ENCODE measurements at regions not wholly inside any gene's neighbourhood (a gene's known extent, or its start where the extent isn't known, plus 50 kb on each side); places are given as distances from the start of the nearest gene placed in this dataset.

DNA sequence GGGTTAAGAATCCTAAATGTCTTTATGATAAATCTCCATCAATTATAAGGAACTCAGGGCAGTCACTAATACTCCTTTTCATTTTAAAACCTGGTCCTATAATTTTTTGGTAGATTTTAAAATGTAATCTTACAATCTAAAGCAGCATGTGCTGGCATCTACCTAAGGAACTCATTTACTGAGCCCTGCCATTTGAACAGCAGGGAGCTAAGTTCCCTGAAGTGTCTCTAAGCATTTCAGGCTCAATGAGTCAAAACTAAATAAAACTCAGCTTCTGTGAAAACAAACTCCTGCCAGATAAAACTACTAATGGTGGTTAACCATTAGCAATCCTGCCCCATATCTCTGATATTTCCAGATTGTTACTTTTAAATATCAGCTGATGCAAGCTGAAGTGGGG is 1371.8 kb upstream of the PRMT6 start:
- H3K4me1 ChIP-seq (ENCODE audit: control insufficient read depth, insufficient read depth, low read length) = no peaks in the 10 kb centered on the region
- H3K36me3 ChIP-seq (ENCODE audit: control insufficient read depth, insufficient read depth, low read length) = no peaks in the 10 kb centered on the region
- H3K27me3 ChIP-seq (ENCODE audit: control insufficient read depth, insufficient read depth, low read length) = no peaks in the 10 kb centered on the region
- no peaks in the 10 kb centered on the region for H3K9me3 ChIP-seq (ENCODE audit: control insufficient read depth, insufficient read depth, low read length)
- H3K9ac ChIP-seq (ENCODE audit: low read depth, low read length) = no peak overlapping the region
- H3K4me3 ChIP-seq (ENCODE audit: low read depth, low read length) = no peak overlapping the region

DNA sequence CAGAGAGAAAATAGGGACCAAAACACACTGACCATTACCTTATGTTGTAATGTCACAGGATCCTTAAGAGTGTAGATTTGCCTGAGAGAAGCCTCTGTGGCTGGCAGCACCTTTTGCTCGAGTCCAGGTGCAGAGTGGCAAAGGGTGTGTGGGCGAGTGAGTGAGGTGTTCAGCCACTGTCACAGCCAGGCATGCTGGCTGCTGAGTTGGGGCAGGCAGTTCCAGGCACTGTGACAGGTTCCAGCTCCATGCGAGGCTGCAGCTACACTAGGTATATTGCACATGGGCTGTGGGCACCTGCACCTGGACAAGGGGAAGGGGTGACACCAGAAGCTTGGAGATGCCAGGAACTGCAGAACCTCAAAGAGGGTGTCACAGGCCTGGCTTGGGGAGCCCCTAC is 1370.4 kb upstream of the PRMT6 start:
- Histone ChIP-seq H3K9me3 (ENCODE audit: control insufficient read depth, insufficient read depth, low read length) (no peaks in the 10 kb centered on the region), H3K4me1 (ENCODE audit: control insufficient read depth, insufficient read depth, low read length) (no peaks in the 10 kb centered on the region), H3K4me3 (ENCODE audit: low read depth, low read length) (no peak overlapping the region), H3K9ac (ENCODE audit: low read depth, low read length) (no peak overlapping the region), H3K36me3 (ENCODE audit: control insufficient read depth, insufficient read depth, low read length) (no peaks in the 10 kb centered on the region), H3K27me3 (ENCODE audit: control insufficient read depth, insufficient read depth, low read length) (no peaks in the 10 kb centered on the region)

DNA sequence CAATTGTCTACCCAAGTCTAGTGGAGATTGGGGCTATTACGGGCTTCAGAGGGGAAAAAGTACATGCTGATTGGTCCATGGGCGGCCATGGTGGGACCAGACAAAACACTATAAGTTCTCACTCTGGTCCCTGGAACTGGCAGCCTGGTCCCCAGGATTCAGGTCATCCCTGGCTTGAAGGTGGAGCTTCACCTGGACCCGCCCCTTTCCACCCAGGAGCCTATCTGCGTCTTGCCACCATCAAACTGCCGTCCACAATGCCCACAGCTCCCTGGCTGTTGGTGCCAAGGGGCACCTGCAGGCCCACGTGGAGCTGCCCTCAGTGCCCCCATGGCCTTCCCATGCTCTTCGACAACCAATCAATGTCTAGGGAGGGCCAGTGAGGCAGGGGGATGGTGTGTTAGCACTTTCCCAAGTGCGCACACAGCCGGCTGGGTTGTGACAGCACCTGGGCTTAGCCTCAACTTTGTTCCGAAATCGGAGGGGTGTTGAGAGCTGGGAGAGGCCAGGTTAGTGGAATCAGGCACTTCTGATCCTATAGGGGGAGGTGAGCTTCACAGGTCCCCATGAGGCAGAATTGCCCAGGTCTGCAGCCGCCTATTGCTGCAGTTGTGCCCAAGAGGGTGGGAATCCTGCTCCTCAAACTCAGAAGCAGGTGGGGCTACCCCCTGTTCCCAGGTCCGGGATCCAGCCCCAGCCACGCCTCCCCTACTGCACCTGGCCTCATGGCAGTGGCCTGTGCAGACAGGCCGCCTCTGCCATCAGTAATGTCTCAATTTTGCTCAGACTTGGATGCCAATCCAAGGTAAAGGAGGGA is 1369.4 kb upstream of the PRMT6 start:
- H3K4me1 ChIP-seq (ENCODE audit: control insufficient read depth, insufficient read depth, low read length) = no peaks in the 10 kb centered on the region
- no peaks in the 10 kb centered on the region for H3K27me3 ChIP-seq (ENCODE audit: control insufficient read depth, insufficient read depth, low read length)
- no peak overlapping the region for H3K4me3 ChIP-seq (ENCODE audit: low read depth, low read length)
- H3K9ac ChIP-seq (ENCODE audit: low read depth, low read length) = no peak overlapping the region
- H3K9me3 ChIP-seq (ENCODE audit: control insufficient read depth, insufficient read depth, low read length) = no peaks in the 10 kb centered on the region
- H3K36me3 ChIP-seq (ENCODE audit: control insufficient read depth, insufficient read depth, low read length) = no peaks in the 10 kb centered on the region

DNA sequence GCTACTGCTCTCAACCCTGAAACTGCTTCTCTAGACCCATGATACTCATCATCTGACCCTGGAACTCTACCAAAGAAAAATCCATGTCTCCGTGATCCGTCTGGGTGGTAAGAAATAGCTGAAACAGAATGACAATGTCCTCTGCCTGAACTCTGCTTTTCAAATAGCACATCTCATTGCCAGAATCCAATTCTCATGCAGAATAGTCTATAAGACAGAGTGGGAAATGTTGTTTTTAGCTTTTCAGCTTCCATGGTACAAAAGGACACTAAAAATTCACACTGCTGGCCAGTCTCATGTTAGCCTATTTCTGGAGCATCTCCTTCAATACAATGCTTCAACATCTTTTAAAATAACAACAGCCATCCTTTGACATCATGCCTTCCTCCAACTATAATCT is 1355.8 kb upstream of the PRMT6 start:
- no peak overlapping the region for H3K4me3 ChIP-seq (ENCODE audit: low read depth, low read length)
- no peaks in the 10 kb centered on the region for H3K27me3 ChIP-seq (ENCODE audit: control insufficient read depth, insufficient read depth, low read length)
- no peak overlapping the region for H3K9ac ChIP-seq (ENCODE audit: low read depth, low read length)
- H3K4me1 ChIP-seq (ENCODE audit: control insufficient read depth, insufficient read depth, low read length) = no peaks in the 10 kb centered on the region
- H3K9me3 ChIP-seq (ENCODE audit: control insufficient read depth, insufficient read depth, low read length) = no peaks in the 10 kb centered on the region
- H3K36me3 ChIP-seq (ENCODE audit: control insufficient read depth, insufficient read depth, low read length) = no peaks in the 10 kb centered on the region

GRCh38 chr1:105724286-105724685 is 1332.2 kb upstream of the PRMT6 start:
- Histone ChIP-seq H3K4me1 (ENCODE audit: control insufficient read depth, insufficient read depth, low read length) (no peaks in the 10 kb centered on the region), H3K27me3 (ENCODE audit: control insufficient read depth, insufficient read depth, low read length) (no peaks in the 10 kb centered on the region), H3K36me3 (ENCODE audit: control insufficient read depth, insufficient read depth, low read length) (no peaks in the 10 kb centered on the region), H3K4me3 (ENCODE audit: low read depth, low read length) (no peak overlapping the region), H3K9ac (ENCODE audit: low read depth, low read length) (no peak overlapping the region), H3K9me3 (ENCODE audit: control insufficient read depth, insufficient read depth, low read length) (no peaks in the 10 kb centered on the region)

DNA sequence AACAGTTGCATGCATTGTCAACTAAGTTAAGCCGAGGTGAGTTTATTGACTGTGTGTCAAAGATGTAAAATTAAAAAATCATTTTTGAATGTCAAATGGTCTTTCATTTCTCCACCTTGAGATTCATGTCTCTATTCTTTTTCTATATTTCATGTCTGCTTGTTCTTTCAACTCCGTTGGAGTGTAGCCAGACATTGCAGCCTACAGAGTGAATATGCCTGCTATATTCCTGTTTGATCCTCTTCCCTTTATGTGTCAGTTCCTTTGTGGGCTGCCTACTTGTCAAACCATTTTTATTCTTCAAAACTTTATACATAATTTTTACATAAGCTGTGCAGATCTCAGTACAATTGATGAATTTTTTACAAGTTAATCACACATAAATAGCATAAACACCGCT is 1325.8 kb upstream of the PRMT6 start:
- H3K9me3 ChIP-seq (ENCODE audit: control insufficient read depth, insufficient read depth, low read length) = no peaks in the 10 kb centered on the region
- H3K4me3 ChIP-seq (ENCODE audit: low read depth, low read length) = no peak overlapping the region
- H3K27me3 ChIP-seq (ENCODE audit: control insufficient read depth, insufficient read depth, low read length) = no peaks in the 10 kb centered on the region
- no peaks in the 10 kb centered on the region for H3K4me1 ChIP-seq (ENCODE audit: control insufficient read depth, insufficient read depth, low read length)
- H3K36me3 ChIP-seq (ENCODE audit: control insufficient read depth, insufficient read depth, low read length) = no peaks in the 10 kb centered on the region
- H3K9ac ChIP-seq (ENCODE audit: low read depth, low read length) = no peak overlapping the region

GRCh38 chr1:105736349-105736748 is 1320.1 kb upstream of the PRMT6 start:
- Histone ChIP-seq H3K36me3 (ENCODE audit: control insufficient read depth, insufficient read depth, low read length) (no peaks in the 10 kb centered on the region), H3K4me1 (ENCODE audit: control insufficient read depth, insufficient read depth, low read length) (no peaks in the 10 kb centered on the region), H3K9me3 (ENCODE audit: control insufficient read depth, insufficient read depth, low read length) (no peaks in the 10 kb centered on the region), H3K9ac (ENCODE audit: low read depth, low read length) (no peak overlapping the region), H3K27me3 (ENCODE audit: control insufficient read depth, insufficient read depth, low read length) (no peaks in the 10 kb centered on the region), H3K4me3 (ENCODE audit: low read depth, low read length) (no peak overlapping the region)

DNA sequence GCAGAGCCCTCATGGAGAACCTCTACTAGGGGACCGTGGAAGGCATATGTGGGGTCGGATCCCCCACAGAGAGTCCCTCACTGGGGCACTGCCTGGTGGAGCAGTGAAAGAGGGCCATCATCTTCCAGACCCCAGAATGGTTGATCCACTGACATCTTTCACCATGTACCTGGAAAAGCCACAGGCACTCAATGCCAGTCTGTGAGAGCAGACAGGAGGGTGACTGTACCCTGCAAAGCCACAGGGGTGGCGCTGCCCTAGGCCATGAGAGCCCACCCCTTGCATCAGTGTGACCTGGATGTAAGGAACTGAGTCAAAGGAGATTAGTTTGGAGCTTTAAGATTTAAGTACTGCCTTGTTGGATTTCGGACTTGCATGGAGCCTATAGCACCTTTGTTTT is 1276.7 kb upstream of the PRMT6 start:
- Histone ChIP-seq H3K9me3 (ENCODE audit: control insufficient read depth, insufficient read depth, low read length) (no peaks in the 10 kb centered on the region), H3K4me3 (ENCODE audit: low read depth, low read length) (no peak overlapping the region), H3K27me3 (ENCODE audit: control insufficient read depth, insufficient read depth, low read length) (no peaks in the 10 kb centered on the region), H3K36me3 (ENCODE audit: control insufficient read depth, insufficient read depth, low read length) (no peaks in the 10 kb centered on the region), H3K4me1 (ENCODE audit: control insufficient read depth, insufficient read depth, low read length) (no peaks in the 10 kb centered on the region), H3K9ac (ENCODE audit: low read depth, low read length) (no peak overlapping the region)

GRCh38 chr1:105785021-105785420 is 1271.5 kb upstream of the PRMT6 start:
- Histone ChIP-seq H3K9me3 (ENCODE audit: control insufficient read depth, insufficient read depth, low read length) (no peaks in the 10 kb centered on the region), H3K4me3 (ENCODE audit: low read depth, low read length) (no peak overlapping the region), H3K36me3 (ENCODE audit: control insufficient read depth, insufficient read depth, low read length) (no peaks in the 10 kb centered on the region), H3K27me3 (ENCODE audit: control insufficient read depth, insufficient read depth, low read length) (no peaks in the 10 kb centered on the region), H3K4me1 (ENCODE audit: control insufficient read depth, insufficient read depth, low read length) (no peaks in the 10 kb centered on the region), H3K9ac (ENCODE audit: low read depth, low read length) (no peak overlapping the region)

DNA sequence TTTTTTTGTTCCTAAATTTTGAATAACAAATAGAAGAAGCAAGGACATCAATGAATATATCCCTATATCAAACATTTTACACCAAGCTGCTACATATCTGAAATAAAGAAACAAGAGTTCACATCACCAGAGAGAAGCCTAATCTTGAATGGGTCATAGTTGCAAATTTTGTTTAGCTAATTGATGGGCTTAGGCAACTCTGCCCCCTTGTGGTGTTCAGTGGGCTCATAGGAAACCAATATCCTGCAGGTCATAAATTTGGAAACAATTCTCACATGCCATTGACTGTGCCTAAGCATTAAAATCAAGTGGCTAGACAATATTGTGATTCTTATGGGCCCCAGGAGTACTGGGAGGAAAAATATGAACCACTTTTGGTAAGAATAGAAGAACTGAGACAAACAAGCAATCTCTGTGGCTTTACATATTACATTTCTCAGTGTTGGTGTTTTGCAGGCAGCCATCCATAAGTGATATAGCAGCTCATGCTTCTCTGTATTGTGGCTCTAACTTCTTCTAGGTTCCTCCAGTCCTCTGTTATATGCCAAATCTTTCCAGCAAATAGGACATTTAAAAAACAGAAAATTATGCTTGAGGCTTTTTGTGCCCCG is 1262.8 kb upstream of the PRMT6 start:
- H3K36me3 ChIP-seq (ENCODE audit: control insufficient read depth, insufficient read depth, low read length) = no peaks in the 10 kb centered on the region

DNA sequence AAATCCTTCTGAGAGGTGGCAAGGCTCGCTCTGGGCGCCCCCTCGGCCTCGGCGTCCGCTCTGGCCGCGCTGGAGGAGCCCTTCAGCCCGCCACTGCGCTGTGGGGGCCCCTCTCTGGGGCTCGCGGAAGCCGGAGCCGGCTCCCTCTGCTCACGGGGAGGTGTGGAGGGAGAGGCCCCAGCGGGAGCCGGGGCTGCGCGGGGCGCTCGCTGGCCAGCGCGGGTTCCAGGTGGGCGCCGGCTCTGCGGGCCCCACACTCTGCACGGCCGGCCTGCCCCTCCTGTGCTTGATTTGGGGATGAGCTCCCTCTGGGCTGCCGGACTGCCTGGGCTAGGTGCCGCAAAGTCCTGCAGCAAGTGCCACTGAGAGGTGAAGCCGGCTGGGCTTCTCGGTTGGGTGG is 1260.7 kb upstream of the PRMT6 start:
- Histone ChIP-seq H3K9me3 (ENCODE audit: control insufficient read depth, insufficient read depth, low read length) (no peaks in the 10 kb centered on the region), H3K27me3 (ENCODE audit: control insufficient read depth, insufficient read depth, low read length) (no peaks in the 10 kb centered on the region), H3K4me1 (ENCODE audit: control insufficient read depth, insufficient read depth, low read length) (no peaks in the 10 kb centered on the region), H3K36me3 (ENCODE audit: control insufficient read depth, insufficient read depth, low read length) (no peaks in the 10 kb centered on the region), H3K9ac (ENCODE audit: low read depth, low read length) (no peak overlapping the region), H3K4me3 (ENCODE audit: low read depth, low read length) (no peak overlapping the region)

More for the DNA sequence above, 1262.8 kb upstream of the PRMT6 start:
- Histone ChIP-seq H3K27me3 (ENCODE audit: control insufficient read depth, insufficient read depth, low read length) (no peaks in the 10 kb centered on the region), H3K9me3 (ENCODE audit: control insufficient read depth, insufficient read depth, low read length) (no peaks in the 10 kb centered on the region), H3K4me3 (ENCODE audit: low read depth, low read length) (no peak overlapping the region), H3K9ac (ENCODE audit: low read depth, low read length) (no peak overlapping the region), H3K4me1 (ENCODE audit: control insufficient read depth, insufficient read depth, low read length) (no peaks in the 10 kb centered on the region)

GRCh38 chr1:105830571-105831146 is 1225.8 kb upstream of the PRMT6 start:
- Histone ChIP-seq H3K4me1 (ENCODE audit: control insufficient read depth, insufficient read depth, low read length) (no peaks in the 10 kb centered on the region), H3K4me3 (ENCODE audit: low read depth, low read length) (no peak overlapping the region), H3K9me3 (ENCODE audit: control insufficient read depth, insufficient read depth, low read length) (no peaks in the 10 kb centered on the region), H3K9ac (ENCODE audit: low read depth, low read length) (no peak overlapping the region), H3K36me3 (ENCODE audit: control insufficient read depth, insufficient read depth, low read length) (no peaks in the 10 kb centered on the region), H3K27me3 (ENCODE audit: control insufficient read depth, insufficient read depth, low read length) (no peaks in the 10 kb centered on the region)

All from iPS-15b (cell line).